ENCODE measurements at regions not wholly inside any gene's neighbourhood (a gene's known extent, or its start where the extent isn't known, plus 50 kb on each side); places are given as distances from the start of the nearest gene placed in this dataset.

DNA sequence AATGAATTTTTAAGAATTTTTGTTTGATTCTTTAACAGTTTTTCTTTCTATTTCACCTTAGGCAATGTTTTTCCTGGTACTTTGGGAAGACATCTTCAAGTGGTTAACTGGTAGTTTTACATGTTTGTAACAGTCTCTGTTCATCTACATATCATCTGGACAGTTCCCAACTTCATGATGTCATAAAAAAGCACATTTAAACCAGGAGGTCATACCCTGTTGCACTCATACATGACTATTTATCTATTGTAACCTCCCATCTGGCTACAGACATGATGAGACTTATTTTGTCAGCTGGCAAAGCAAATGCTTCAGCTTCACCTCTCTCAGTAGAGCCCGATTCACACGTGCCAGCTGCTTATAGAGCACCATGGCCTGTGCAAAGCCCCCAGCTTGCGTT, 99.8 kb upstream of the YPEL5 start:
- no peak for DNase-seq (ENCODE audit: low read depth)

DNA sequence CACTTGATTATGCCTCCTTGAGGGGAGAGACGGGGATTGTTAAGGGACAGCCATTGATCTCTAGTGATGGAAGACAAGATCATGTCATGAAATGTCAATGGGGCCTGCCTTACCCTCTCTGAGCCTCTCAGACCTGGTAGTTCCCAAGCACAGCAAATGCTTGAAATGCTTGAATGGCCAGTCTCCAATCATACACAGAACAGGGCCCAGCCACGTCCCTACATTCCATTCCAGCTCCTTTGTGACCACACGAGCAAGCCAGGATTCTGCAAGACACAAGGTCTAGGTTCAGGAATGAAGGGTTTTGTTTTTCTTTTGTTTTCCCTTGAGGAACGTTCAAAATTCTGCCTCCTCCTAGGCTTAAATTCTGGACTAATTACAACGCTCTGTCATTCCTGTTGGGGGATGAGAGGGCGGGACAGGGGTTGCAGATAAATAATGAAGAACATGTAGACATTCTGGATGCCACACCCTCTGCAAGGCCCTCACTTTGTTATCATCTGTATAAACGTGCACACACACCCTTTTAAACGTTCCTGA, 98.1 kb upstream of the YPEL5 start:
- no peak for DNase-seq (ENCODE audit: low read depth)

DNA sequence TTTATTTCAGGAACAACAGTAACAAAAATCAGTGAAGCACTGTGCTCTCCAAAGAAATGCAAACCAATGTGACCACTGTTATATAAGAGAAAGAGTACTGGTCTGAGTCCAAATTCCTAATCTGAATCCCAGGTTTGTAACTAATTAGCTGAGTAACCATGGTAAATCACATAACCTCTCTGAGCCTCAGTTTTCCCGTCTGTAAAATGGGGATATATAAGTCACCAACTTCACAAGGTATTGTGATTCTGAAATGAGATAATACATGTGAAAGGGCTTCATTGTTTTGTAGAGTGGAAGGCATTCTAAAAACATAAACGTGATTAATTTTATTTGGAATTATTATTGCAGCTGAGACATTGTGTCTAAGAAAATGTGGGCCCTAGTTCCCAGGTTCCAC, 91.3 kb upstream of the YPEL5 start:
- no peak for DNase-seq (ENCODE audit: low read depth)

DNA sequence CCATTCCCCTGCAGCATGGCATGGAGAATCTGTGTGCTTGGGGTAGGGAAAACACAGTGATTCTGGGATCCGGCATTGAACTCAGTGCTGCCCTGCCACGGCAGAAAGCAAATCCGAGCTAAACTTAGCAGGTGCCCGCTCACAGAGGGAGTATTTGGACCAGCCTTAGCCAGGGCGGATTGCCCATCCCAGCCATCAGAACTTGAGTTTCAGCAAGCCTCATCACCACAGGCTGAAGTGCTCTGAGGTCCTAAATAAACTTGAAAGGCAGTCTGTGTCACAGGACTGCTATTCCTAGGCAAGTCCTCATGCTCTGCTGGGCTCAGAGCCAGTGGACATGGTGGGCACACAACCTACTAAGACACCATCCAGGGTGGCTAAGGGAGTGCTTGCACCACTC, 86.2 kb upstream of the YPEL5 start:
- DNase-seq (ENCODE audit: low read depth) = no peak

DNA sequence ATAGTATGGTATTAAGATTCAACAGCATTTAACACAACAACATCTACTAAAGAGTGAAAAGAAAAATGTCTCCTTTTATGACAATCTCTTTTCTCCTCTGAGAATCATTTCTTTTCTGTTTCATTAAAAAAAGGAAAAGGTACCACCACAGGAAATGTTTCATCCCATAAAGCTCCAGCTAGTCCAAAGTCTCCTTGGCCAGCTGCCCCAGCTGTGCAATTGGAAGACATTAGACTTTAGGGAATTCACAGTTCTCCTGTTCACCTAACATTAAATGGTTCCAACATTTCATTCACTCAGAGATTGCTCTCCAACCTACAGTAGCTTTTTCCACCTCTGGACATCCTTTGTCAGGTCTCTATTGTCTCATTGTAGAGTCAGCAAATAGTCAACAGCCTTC, 78.7 kb upstream of the YPEL5 start:
- no peak for DNase-seq (ENCODE audit: low read depth)

DNA sequence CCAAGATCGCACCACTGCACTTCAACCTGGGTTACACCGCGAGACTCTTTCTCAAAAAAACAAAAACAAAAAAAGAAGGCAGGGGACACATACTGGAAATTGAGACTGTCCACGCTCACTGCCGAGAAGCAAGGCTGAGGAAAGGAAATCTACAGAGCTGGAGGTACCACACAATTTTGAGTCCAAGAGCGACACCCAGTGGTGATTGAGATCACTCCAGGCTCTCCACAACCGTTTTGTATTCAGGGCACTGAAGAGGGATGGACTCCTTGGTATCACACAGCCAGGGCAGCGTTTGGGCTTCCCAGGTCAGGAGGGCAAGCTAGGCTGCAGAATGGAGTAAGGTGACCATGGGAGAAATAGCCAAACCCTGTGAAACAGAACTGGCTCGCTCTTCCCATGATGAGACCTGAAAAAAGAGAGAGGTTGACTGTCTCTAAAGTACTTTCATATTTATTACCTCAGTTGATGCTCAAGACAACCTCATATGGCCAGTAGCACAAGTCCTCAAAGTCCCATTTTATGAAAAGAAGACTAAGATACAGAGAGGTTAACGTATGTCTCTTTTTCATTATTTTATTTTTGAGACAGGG, 74.5 kb upstream of the YPEL5 start:
- peak; percentile 72 for DNase-seq (ENCODE audit: low read depth)

DNA sequence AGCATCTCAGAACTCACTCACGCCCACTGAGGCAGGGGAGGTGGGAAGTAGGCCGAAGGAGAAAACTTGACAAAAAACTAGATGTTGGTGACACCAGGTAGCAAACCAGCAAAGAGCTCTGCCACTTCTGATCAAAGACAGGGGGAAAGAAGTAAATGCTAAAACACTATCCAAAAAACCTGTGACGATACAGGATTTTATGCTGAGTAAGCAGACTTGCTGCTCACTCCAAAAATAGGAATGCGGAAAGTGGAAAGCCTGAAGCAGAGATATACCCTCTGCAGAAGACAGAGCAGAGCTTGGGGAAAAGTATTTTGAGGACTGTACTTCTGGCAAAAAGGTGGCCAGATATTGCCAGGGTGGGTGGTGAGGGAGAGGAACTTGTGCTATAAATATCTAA, 73.3 kb upstream of the YPEL5 start:
- DNase-seq (ENCODE audit: low read depth) = no peak

DNA sequence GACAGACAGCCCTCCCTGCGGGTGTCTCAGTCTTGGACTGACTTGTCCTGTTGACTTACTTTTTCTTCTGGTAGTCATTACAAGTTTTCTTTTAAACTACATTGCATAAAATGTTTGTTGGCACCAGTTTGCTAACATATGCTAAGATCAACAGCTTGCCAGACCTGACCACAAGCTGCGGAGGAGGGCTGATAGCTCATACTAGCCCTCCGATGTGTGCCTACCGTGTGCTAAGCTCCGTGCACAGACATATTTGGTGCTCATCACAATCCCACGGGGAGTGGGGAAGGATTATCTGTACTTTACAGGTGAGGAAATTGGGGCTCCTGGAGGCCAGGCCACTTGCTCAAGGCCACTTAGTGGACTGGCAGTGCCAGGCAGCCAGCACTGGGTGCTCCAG, 72.8 kb upstream of the YPEL5 start:
- DNase-seq (ENCODE audit: low read depth) = no peak

DNA sequence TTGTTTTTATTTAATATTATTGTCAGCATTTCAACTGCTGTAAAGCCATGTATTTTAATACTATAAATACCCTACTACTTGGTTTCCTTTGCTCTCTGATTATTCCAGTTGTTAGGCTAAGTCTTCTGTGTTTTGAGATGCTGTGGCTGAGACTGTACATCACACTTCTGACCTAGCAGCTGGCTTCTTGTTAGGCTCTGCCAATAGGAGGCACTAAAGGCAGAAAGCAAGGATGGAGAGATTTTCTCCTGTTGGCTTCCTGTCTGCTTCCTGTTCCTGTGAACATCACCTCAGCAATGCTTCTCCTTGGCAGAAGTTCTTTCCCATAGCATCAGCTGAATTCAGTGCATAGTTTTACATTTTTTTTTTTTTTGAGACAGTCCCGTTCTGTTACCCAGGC, 68.3 kb upstream of the YPEL5 start:
- no peak for DNase-seq (ENCODE audit: low read depth)

DNA sequence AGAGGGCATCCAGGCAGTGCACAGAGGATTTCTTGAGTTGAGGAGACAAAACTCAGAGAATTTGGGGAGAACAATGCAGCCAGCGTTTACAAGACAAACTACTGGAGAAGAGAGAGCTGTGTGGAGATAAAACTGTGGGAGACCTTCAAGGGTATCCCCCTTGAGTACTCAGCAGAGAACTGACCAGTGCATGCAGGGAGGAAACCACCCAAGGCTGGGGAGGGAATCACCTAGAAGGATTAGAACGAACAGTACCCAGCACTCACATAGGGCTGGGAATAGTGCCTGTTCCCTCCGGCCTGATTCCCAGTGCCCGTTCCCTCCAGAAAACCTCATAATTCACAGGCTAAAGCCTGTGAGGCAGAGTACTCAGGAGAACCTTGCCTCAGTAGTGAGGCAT, 61.9 kb upstream of the YPEL5 start:
- DNase-seq (ENCODE audit: low read depth) = no peak

DNA sequence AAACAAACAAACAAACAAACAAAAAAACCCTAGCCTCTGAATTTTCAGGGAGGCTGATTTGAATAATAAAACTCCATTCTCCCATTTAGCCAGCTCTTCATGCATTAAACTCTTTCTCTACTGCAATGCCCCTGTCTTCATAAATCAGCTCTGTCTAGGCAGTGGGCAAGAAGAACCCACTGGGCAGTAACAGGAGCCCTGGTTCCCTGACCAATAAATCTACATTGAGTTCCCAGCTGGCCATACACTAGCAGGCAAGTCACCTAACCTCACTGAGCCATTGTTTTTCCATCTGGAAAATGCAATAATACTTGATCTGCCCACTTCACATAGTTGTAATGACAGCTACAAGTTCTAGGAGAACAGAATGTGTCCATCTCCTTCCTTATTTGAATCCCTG, 57.6 kb upstream of the YPEL5 start:
- DNase-seq (ENCODE audit: low read depth) = no peak

DNA sequence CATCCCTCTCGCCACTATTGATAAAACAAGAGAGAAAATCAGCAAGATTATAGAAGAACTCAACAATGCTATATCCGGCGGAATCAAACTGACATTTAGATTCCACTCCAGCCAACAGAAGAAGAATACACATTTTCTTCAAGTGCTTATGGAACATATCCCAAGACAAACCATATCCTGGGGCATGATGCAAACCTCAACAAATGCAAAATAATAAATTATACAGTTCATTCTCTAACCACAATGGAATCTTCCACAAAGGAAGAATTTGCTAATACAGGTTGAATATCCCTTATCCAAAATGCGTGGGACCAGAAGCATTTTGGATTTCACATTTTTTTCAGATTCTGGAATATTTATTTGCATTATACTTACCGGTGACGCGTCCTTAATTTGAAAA, 51.4 kb upstream of the YPEL5 start:
- DNase-seq (ENCODE audit: low read depth) = no peak

DNA sequence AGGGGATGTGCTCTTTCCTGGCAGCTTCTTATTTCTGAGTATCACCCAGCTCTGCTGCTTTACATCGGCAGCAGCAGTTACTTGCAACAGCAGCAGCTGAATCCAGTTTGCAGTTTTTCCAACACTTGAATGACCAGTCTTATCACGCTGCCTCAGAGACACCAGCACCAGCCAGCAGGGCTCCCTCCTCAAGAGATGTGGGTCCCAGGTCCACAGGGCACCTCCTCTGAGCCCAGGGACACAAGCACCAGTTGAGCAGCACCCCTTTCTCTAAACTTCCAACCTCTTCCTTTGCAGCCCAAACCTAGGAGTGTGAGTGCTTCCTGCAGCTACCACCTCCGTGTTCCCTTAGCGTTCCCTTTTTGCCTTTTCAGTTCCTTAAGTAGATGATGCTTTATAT, 50.4 kb upstream of the YPEL5 start:
- DNase-seq (ENCODE audit: low read depth) = no peak

Measured in HT1080 (cell line).